GM21717 (cell line): ENCODE measurements at regions not wholly inside any gene's neighbourhood (a gene's known extent, or its start where the extent isn't known, plus 50 kb on each side); places are given as distances from the start of the nearest gene placed in this dataset.
"Not testable (repeated sequence)": the region's sequence is repeated elsewhere in the genome, so short reads cannot be mapped to it uniquely, and the experiment has no call there.

ENCODE experiments used
- ATAC-seq: cut with Tn5 transposase; IDR thresholded peaks from one replicate; pipeline ENCODE4 v1.9.1; 2021; ENCODE audit warnings: mild to moderate bottlenecking, moderate library complexity; ENCODE audit not compliant: unreplicated experiment

DNA sequence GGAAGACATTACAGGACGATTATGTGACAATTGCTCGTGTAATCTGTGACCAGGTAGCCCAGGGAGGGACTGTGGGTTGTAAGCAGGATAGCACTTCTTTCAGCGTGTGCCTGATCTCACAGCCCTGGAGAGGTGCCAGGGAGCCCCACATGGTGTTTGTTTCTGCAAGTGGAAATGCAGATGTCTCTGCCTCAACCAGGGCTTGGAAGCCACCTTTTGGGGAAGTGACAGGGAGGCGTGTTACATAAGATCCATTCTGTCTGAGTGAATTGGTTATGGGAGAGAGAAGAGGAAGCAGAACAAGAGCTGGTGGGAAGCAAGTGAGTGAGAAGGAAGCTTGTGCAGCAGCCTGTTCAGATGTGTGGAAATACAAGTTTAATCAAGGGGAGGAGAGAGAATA, 104.5 kb upstream of the GATB start:
- no peak for ATAC-seq

DNA sequence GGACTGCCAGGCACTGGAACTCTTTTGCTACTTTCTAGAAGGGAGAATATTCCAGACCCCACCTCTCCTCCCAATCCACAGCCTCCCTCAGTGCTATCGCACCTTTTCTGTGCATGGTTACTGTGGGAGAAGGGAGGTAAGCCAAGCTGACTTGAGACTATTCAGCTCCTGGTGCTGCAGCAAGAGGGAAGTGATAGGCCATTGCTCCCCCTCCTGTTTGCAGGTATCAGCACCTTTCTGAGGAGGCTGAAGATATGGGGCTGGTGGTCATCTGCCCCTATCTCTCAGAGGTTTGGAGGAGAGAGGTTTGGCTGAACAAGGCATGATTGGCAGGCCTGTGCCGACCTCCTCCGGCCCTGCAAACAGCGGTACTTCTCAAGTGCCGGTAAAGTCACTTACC, 103.3 kb upstream of the GATB start:
- ATAC-seq = no peak

DNA sequence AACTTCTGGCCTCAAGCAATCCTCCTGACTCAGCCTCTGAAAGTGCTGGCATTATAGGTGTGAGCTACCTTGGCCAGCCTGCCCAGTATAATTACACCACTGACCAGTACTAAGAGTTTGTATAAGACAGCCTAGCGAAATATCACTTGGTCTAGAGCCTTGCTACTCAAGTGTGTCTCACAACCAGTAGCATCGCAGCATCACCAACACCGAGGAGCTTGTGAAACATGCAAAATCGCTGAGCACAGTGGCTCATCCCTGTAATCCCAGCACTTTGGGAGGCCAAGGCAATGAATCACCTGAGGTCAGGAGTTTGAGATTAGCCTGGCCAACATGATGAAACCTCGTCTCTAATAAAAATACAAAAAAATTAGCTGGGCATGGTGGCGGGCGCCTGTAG, 102.0 kb upstream of the GATB start:
- ATAC-seq = no peak

DNA sequence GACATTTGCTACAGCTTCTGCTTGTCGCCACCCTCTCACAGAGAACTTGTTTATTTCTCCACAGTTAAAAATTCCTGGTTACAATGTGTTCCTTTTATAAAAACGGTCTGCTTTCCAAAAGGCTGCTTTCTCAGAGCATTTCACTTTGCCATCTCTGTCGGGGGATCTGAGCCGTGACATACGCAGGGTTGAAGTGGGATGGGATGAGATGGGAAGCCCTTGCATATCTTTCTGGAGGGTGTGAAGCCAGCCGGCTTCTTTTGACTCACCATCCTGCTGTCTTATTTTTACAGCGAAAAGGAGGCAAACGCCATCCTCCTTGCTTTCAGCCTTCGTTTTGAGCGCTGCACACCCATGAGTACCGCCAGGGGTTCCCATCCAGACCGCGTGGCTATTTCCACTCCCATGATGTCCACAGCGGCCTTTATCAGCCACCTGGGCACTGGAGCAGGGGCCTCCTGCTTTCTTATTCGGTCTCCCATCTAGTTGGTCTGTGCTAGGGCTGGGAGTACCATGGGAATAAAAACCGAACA, 99.8 kb upstream of the GATB start:
- ATAC-seq = no peak

DNA sequence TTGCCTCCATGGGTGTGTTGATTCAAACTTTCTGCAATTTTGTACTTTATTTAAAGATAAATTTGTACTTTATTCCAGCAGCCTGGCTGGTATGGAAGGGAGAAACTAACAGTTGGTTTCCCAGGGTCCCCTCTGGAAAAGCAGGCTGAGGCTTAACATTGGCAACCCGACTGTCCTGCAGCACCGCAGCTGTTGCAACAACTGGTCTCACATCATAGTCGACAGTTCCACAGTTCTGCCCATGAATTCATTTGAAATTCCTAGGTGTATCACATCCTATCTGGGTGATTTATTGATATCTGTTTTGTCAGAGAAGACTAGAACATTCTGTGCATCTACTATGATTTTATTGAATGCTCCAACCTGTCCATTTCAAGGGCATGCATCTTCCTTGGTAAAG, 98.8 kb upstream of the GATB start:
- ATAC-seq = no peak

DNA sequence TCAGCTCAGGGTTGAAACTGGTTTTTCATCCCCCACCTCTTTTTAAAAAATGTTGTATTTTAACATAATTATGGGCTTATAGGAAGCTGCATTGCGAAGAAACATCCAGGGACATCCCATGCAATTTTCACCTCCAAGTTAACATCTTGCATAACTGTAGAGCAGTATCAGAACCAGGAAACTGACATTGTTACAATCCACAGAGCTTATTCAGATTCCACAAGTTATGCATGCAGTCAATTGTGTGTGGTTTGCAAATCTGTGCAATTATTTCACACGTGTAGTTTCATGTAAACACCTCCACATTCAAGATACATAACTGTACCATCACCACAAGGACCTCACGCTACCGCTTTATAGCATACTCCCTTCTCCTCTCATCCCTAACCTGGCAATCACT, 97.5 kb upstream of the GATB start:
- no peak for ATAC-seq

DNA sequence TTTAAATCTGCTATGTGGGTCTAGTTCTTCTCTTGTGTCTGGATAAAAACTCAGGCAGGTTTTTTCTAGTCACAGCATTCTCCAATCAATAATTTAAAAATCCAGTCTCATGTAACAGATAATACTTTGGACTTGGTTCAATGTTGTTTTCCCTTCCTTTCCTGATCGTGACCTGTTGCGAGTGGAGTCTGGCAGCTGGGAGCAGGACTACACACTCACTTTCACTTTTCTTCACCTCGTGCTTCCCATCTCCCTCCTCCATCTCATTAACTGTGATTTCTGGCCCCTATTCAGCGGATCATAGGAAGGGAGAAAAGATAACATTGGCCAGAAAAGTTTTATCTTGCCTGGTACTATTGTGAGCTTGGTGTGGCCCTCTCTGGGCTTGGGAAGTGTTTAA, 96.6 kb upstream of the GATB start:
- ATAC-seq = no peak

DNA sequence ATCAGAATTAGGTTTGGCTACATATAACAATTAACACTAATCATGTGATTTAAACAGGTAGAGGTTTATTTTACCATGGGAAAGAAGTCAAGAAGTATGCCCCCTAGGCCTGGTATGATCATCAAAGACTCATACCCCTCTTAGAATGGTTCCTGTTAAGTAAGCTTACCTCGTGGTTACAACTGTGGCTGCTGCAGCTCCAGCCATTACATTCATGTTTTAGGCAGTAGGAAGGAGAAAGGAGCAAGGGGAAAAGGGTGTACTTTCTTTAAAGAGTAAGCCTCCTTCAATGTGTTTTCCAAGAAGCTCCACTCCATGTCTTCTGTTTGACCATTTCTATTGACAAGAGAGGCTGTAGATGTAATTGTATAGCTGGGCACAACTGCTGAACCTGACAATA, 94.9 kb upstream of the GATB start:
- ATAC-seq = no peak

DNA sequence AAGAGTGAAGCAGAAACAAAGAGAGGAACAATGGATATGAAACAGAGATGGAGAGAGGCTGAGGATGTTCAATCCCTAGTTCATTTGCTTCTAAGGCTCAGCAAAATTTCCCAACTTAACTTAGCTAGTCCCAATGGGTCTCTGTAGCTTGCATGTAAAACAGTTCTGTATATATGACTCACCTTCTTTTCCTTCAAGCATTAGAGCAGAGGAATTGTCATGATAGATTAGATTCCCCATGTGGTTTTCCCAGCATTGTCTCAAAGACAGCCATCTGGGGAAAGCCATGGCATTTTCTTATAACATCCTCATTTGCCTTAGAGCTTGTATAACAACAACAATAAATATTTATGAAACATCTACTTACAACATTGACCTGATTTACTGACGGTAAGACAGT, 93.9 kb upstream of the GATB start:
- no peak for ATAC-seq

DNA sequence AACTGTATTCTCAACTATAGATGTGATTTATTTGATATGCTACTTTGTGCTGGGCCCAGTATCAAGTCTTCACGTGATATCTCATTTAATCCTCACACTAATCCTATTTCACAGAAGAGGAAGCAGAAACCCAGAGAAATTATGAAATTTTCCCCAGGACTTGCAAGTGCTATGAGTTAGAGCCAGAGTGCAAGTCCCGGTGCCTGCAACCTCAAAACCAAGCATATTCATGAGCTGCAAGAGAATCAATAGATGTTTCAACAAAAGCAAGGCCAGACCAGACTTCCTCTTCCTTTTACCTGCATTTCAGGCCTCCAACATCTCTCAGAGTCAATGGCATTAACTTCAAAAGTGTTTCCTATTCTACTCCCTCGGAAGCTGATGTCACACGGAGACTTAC, 92.2 kb upstream of the GATB start:
- ATAC-seq = no peak

DNA sequence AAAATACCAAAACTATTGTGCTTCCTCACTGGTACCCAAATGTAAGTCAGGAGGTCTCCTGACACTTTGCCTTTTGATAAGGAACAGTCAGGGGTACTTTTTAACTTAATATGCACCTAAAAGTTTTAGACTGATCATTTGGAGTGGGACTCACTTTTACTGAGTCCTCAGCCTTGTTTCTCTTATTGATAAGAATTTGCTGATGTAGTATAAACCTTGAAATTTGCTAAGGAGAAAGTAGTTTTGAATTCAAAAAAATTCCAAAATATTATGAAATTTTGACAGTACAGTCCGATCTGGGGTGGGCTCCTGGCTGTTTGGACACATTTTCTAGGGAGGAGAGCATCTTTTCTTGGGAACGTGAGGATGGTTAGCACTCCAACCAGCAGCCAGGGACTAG, 91.4 kb upstream of the GATB start:
- ATAC-seq = no peak

DNA sequence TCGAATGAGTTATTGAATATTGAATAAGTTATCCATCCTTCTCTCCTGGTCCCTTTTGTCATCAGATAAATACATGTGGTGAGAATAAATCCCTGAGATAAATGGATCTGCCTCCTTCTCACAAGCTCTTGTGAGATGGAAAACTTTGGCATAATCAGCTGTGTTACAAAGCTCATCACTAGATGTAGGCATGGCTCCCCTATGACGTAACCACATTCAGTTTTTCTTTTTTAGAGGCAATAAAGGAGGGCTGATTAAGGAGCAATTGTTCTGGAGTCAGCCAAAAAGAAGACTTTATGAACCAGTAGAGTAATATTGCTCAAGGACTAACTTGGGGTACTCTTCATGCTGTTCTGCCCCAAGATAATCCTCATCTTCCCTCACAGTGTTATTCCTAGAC, 90.5 kb upstream of the GATB start:
- no peak for ATAC-seq

DNA sequence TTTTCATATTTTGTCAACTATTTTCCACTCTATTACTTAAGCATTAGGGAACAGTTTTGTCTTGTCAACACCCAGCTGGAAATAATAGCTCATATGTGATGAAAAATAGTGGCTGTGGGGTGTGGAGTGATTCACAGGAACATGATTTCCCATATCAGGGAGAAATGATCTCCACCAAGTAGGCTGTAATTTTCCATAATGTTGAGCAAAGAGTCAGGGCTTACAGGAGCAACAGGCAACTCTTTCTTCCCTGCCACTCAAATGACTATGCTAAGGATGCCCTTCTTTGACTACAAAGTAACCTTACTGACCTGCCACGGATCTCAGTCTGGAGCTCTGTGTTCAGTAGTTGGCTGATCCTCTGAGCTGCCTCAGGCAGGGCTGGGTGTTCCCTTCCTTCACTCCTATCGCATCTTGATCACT, 90.0 kb upstream of the GATB start:
- ATAC-seq = no peak

DNA sequence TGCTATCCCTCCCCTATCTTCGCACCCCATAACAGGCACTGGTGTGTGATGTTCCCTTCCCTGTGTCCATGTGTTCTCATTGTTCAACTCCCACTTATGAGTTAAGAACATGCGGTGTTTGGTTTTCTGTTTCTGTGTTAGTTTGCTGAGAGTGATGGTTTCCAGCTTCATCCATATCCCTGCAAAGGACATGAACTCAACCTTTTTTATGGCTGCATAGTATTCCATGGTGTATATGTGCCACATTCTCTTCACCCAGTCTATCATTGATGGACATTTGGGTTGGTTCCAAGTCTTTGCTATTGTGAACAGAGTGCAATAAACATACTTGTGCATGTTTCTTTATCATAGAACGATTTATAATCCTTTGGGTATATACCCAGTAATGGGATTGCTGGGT, 84.7 kb upstream of the GATB start:
- ATAC-seq = not testable (repeated sequence)

DNA sequence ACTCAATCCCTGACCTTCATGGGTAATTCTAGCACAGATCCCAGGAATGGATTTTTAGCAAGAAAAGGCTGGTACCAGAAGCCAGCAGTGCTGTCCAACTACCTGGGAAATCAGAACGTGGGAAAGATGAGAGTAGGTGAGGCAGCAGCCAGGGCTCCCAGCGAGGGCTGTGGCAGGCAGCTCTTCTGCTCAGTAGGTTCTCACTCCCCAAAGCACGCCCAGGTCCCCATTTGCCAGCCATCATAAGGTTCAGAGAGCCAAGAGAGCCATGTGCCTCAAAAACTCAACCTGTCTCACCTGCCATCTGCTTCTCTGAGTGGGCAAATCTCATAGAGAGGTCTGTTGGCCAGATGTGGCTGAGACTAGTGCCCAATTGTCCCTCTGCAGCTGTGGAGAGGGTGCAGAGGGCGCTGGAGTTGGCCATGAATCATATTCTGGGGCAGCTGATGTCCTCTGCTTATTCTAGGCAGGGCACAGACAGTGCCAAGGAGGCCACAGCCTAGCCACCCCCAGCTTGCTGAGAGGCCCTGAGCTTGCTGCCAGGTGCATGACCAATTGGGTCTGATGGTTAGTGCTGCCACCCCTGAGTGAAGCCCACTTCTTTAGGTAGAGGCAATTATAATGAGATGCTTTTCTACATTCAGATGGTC, 81.7 kb upstream of the GATB start:
- ATAC-seq = no peak

DNA sequence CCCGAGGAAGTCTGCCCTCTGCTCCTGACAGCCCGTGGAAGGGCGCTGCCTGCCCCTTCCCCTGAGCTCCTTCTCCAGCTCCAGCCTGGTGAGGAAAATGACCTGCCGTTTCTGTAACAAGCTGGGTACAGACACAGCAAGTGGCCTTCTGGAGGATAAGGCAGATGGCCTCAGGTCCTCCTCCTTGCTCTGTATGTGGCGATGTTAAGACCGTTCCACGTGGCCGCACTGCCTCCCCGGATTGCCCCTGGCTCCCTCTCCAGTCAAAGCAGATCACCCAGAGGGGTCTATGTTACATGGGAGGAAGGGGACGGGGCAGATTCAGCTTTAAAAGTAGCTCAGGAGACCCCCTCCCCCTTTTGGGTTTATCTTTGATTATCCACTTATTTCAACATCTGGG, 80.3 kb upstream of the GATB start:
- no peak for ATAC-seq

DNA sequence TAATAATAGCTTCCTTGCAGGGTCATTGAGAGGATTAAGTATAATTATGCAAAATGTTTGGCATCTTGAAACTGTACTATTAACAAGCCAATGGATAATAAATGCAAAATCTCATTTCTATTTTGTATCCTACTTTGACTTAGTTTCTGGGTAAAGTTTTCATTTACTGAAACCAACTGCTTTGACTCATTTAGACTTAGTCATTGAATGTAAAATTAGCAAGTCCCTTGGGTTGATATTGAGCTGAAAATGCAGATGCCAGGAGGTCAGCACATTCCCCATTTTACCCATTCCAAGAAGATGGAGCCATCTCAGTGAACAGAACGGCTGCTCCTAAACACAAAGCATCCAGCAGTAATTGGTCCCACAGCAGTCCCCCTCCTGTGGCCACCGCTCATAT, 74.7 kb upstream of the GATB start:
- no peak for ATAC-seq

DNA sequence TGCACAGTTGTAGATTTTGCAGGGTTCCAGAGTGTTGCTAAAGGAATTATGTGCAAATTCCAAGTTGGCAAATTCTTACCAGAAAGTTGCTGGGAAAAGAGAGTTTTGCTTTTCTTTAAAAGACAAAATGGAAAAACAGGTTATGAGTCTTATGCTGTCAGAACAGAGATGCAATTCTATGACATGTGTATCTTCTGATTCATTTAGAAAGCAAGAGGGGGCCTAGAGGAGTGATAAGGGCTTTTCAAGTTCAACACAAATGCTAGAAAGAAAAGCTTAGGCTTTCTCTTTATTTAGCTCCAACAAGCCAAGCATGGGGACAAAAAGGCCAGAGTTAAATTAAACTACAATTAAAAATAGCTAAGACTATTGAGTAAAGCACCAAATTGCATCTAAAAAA, 72.4 kb upstream of the GATB start:
- ATAC-seq = no peak

DNA sequence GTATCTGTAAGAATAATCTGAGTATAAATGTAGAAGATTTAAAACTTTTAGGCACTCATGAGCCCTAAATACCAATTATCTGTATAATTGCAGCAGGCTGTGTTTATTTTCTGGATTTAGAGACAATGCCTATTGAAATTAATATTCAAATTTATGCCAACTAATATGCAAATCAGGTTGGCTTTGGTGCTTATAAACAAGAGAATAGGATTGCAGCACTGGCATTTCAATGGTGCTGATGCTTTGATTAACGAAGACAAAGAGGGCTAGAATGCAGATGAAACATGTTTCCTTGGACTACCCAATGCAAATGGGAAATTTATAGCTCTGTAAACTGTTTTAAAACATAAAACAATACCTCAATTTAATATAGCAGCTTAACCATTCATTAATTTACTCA, 70.7 kb upstream of the GATB start:
- ATAC-seq = no peak

DNA sequence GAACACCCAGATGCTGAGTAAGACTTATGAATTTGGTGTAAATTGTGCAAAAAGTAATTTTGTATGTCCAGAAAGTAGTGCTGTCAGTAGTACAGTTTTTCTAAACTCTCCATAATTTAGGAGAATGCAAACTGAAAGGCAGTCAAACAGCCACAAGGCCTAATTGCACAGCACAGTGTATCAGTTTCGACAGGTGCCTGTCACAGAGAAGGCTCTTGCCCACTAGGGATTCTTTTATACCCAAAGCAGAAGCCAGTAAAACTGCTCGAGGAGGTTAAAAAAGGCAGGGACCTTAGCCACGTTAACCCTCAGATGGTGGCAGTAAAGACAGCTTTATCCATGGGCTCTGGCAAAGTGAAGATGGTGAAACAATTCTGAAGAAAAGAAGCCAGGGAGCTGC, 69.4 kb upstream of the GATB start:
- no peak for ATAC-seq

DNA sequence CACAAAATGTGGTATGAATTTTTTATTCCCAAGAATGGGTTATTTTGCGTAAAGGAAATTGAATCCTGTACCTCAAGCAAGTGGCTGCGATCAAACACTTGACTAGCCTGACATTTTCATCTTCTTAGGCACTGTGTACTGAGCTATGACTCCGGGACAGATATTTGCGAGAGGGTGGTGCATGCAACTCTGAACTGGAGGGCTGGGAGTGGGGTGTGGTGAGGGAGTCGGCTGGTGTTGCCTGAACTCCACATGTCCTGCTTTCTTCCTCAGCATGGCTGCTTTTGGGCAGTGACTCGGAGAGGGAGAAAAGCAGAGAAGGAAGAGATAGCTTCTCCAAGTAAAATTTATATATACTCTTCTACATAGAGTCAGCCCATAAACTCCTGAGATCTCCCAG, 68.5 kb upstream of the GATB start:
- ATAC-seq = no peak

DNA sequence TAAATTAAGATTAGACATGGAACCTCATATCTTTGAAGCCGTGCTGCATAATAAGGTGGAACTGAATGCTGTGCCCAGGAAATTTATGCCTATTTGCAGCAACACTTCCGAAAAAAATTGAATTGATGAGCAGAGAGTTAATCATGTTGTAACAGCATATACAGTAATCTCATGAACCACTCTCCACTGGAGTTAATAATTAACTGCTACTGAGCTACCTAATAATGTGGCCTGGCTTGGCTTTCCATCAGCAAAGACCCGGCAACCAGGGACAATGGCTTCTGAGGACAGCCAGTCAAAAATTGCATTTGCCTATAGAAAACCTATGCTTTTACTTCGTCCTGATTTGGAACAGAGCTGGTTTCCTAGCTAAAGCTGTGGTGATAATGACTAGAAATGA, 63.8 kb upstream of the GATB start:
- ATAC-seq = no peak

DNA sequence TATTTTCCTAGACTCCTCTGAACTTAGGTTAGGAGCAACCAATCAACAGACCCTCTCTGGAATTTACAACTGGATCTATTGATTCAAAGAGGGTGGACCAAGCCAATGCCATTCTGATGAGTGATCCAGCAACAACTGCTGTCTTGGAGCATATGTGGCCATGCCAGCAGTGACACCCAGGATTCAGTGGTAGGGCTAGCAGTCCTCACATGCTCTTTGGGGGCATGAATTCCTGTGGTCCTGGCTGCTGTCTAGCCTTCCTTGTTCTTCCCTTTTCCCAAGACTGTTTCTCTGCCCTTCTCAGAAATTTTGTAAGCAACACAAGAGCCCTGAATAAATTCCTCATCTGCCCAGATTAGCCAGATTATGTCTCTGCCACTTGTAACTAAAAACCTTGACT, 61.5 kb upstream of the GATB start:
- ATAC-seq = no peak
